ENCODE measurements at regions not wholly inside any gene's neighbourhood (a gene's known extent, or its start where the extent isn't known, plus 50 kb on each side); places are given as distances from the start of the nearest gene placed in this dataset.

GRCh38 chr11:71200761-71201160, 51.6 kb downstream of the SHANK2 start:
- Histone ChIP-seq H3K4me2 (ENCODE audit: insufficient read depth in 1 of 2, low read depth in 2 of 2, low read length in 2 of 2) (no peak overlapping the region), H3K9me3 (ENCODE audit: insufficient read depth in 2 of 2, low read depth in 1 of 2, low read length in 1 of 2) (no peaks in the 10 kb centered on the region), H4K5ac (ENCODE audit: insufficient read length, low read depth, low read length) (no peak overlapping the region), H3K9ac (replicated peaks in 1 of 4; ENCODE audit: extremely low read depth in 1 of 4, low read depth in 3 of 4, low read length in 3 of 4) (no peak overlapping the region), H2BK12ac (ENCODE audit: low read depth, low read length) (no peak overlapping the region), H2BK5ac (ENCODE audit: low read depth, low read length) (no peak overlapping the region), H3K23ac (ENCODE audit: insufficient read length) (no peak overlapping the region), H4K20me1 (replicated peaks in 1 of 2; ENCODE audit: control insufficient read depth in 1 of 2, insufficient read depth in 2 of 2, low read length in 2 of 2) (peaks cover 15 to 23% of the 10 kb centered on the region in 2 experiments), H3K79me2 (ENCODE audit: control insufficient read depth in 1 of 2, insufficient read depth in 2 of 2, low read length in 2 of 2) (peaks cover 0 to 68% of the 10 kb centered on the region in 2 experiments; a peak in 2 of 4 replicates), H3K14ac (ENCODE audit: insufficient read length) (no peak overlapping the region), H3K27me3 (replicated peaks in 1 of 4; ENCODE audit: control insufficient read depth in 3 of 4, extremely low read depth in 1 of 4, insufficient read depth in 3 of 4, low read length in 3 of 4) (no peaks in the 10 kb centered on the region), H3K18ac (ENCODE audit: extremely low read depth, low read length) (no peak overlapping the region), H2AK5ac (ENCODE audit: low read depth, low read length) (no peak overlapping the region), H2BK20ac (ENCODE audit: low read length) (no peak overlapping the region), H3K36me3 (ENCODE audit: control insufficient read depth in 2 of 4, insufficient read depth in 4 of 4, low read length in 3 of 4) (peaks cover 0 to 2% (median 0%) of the 10 kb centered on the region in 4 experiments; a peak in 2 of 8 replicates), H3K23me2 (ENCODE audit: low read depth, low read length) (no peaks in the 10 kb centered on the region), H2AFZ (ENCODE audit: low read length) (no peak overlapping the region), H3K27ac (ENCODE audit: low read depth, low read length) (no peak overlapping the region), H3K4me3 (ENCODE audit: extremely low read depth in 1 of 4, insufficient read depth in 2 of 4, low read depth in 3 of 4, low read length in 4 of 4) (no peak overlapping the region), H4K8ac (ENCODE audit: extremely low read depth, insufficient read depth, low read length) (no peak overlapping the region), H2BK15ac (ENCODE audit: low read length) (no peak overlapping the region), H3K79me1 (ENCODE audit: low read depth, low read length) (peaks cover 21% of the 10 kb centered on the region), H3K56ac (replicated peaks; ENCODE audit: insufficient read length, low read depth, low read length) (no peak overlapping the region), H3K4ac (replicated peaks; ENCODE audit: insufficient read length, low read depth, low read length) (no peak overlapping the region), H2BK120ac (replicated peaks; ENCODE audit: low read depth, low read length) (no peak overlapping the region), H4K91ac (replicated peaks; ENCODE audit: insufficient read length, low read length) (no peak overlapping the region), H3K4me1 (replicated peaks in 1 of 4; ENCODE audit: control insufficient read depth in 3 of 4, insufficient read depth in 4 of 4, low read length in 3 of 4) (peaks cover 0 to 3% (median 1%) of the 10 kb centered on the region in 4 experiments; a peak in 5 of 7 replicates)
- 94% methylated on average over 5 of the region's 5 CpGs; no CpG with 5 or more reads in 1 of the 2 experiments for WGBS, 2 experiments (ENCODE audit: extremely low coverage in 1 of 2, insufficient coverage in 1 of 2, insufficient read length in 1 of 2, insufficient replicate concordance in 2 of 2, low coverage in 1 of 2, low lambda C conversion rate in 2 of 2, missing lambda C conversion rate in 1 of 2)
- POLR2A ChIA-PET (ENCODE audit: partially characterized antibody): no interaction called here
- DNase-seq (ENCODE audit: low read depth in 1 of 2, low spot score in 2 of 2) (no peak), FAIRE-seq (no peak)
- CTCF ChIA-PET (ENCODE audit: partially characterized antibody): interaction anchor here (1.7 kb wide), 1 partner anchor 51 kb away, joined by 6 read pairs; the partner anchor contains the start of gene SHANK2
- no peak for TF ChIP-seq TBP (IDR thresholded peaks at IDR 0.05; ENCODE audit: low read depth, low read length)
- TF ChIP-seq RXRA (IDR thresholded peaks at IDR 0.05; ENCODE audit: insufficient read depth, low read depth, low read length): no peak

Data from H1 (cell line).